ENCODE measurements at regions not wholly inside any gene's neighbourhood (a gene's known extent, or its start where the extent isn't known, plus 50 kb on each side); places are given as distances from the start of the nearest gene placed in this dataset.
"Not testable (repeated sequence)": the region's sequence is repeated elsewhere in the genome, so short reads cannot be mapped to it uniquely, and the experiment has no call there.

DNA sequence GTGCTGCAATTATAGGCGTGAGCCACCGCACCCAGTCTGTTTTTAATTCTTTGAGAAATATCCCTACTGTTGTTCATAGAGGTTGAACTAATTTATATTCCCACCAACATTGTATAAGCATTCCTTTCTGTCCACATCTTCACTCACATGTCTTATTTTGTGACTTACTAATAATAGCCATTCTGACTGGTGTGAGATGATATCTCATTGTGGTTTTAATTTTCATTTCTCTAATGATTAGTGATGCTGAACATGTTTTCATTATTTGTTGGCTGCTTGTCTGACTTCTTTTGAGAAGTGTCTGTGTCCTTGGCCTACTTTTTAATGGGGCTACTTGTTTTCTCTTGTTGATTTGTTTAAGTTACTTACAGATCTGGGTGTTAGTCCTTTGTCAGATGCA lies 310.9 kb upstream of the MAOA start:
- H3K9ac ChIP-seq (ENCODE audit: low read depth, low read length) = no peak overlapping the region
- no peaks in the 10 kb centered on the region for H3K9me3 ChIP-seq (ENCODE audit: control insufficient read depth, insufficient read depth, low read length)
- H3K36me3 ChIP-seq (ENCODE audit: insufficient read depth, low read length) = no peaks in the 10 kb centered on the region
- H3K4me1 ChIP-seq (ENCODE audit: insufficient read depth, low read length) = peaks cover 10% of the 10 kb centered on the region; the same call in 1 of the 2 replicates

DNA sequence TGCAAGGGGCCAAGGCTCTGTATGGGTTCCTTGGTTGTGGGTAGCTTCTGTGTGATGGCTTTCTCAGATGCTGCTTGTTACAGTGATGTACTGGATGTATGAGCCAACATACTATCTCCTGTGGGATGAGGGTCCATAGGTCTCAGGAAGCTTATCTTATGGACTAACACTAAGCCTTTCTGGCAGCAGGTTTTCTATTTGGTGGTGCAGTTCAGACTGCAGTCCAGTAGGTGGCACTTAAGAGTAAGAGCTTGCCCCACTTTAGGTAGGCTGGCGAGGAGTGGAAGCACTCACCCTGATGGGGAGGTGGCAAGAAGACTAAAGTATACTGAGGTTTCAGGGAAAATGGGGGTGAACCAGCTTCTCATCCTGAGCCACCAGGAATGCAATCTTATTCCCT lies 306.7 kb upstream of the MAOA start:
- Histone ChIP-seq H3K4me1 (ENCODE audit: insufficient read depth, low read length) (peaks cover 3% of the 10 kb centered on the region; the same call in 1 of the 2 replicates), H3K36me3 (ENCODE audit: insufficient read depth, low read length) (no peaks in the 10 kb centered on the region), H3K9me3 (ENCODE audit: control insufficient read depth, insufficient read depth, low read length) (peaks cover 8% of the 10 kb centered on the region), H3K9ac (ENCODE audit: low read depth, low read length) (no peak overlapping the region)

DNA sequence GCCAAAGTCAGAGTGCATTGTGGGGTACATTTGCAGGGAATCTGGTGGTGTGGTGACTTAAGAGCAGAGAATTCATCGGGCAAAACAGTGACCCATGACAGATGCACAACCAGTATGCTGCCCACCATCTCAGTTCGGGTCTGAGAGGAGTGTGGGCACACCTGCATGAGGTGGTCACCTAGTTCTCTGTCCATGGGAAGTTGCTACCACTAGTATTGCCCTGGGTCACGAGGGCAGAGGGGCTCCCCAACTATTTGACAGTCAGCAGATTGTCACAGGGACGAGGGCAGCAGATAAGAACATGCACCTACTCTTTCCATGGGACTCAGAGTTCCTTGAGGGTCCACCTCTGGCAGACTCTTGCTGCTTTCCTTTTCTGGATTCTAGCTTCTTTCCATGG lies 305.2 kb upstream of the MAOA start:
- peaks cover 18% of the 10 kb centered on the region for H3K9me3 ChIP-seq (ENCODE audit: control insufficient read depth, insufficient read depth, low read length)
- peaks cover 3% of the 10 kb centered on the region; the same call in 1 of the 2 replicates for H3K4me1 ChIP-seq (ENCODE audit: insufficient read depth, low read length)
- no peaks in the 10 kb centered on the region for H3K36me3 ChIP-seq (ENCODE audit: insufficient read depth, low read length)
- no peak overlapping the region for H3K9ac ChIP-seq (ENCODE audit: low read depth, low read length)

DNA sequence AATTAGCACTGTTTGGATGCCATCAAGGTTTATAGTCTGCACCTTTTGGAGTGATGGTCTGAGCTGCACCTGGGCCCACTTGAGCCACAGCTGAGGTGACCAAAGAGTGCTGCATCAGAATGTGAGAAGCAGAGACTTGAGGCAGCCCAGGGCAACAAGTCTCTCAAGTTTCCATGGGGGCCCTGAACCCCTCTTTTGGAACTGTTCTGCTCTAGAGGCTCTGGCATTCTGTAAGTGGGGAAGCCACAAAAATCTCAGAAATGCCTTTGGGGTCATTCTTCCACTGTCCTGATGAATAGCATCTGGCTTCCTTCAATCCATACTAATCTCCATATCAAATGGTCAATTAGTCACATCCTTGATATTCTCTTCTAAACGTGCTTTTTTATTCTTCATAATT lies 298.4 kb upstream of the MAOA start:
- Histone ChIP-seq H3K36me3 (ENCODE audit: insufficient read depth, low read length) (no peaks in the 10 kb centered on the region), H3K9me3 (ENCODE audit: control insufficient read depth, insufficient read depth, low read length) (peaks cover 19% of the 10 kb centered on the region), H3K4me1 (ENCODE audit: insufficient read depth, low read length) (peaks cover 8% of the 10 kb centered on the region; the same call in 1 of the 2 replicates), H3K9ac (ENCODE audit: low read depth, low read length) (no peak overlapping the region)

DNA sequence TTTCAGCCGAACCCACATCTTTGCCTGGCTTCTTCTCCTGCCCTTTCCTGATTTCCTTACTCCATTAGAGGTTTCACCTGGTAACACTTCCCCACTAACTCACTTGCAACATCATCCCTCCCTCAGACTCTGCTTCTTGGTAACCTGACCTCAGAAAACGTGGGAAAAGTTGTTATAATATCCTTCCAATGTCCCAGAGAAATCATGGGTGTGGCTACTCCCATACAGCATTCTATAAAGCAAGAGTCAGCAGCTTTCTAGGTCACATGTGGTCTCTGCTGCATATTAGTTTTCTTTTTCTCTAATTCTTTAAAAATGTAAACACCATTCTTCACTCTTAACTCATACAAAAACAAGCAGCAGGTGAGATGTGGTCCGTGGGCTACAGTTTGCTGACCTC lies 283.1 kb upstream of the MAOA start:
- Histone ChIP-seq H3K9me3 (ENCODE audit: control insufficient read depth, insufficient read depth, low read length) (no peaks in the 10 kb centered on the region), H3K4me1 (ENCODE audit: insufficient read depth, low read length) (no peaks in the 10 kb centered on the region), H3K9ac (ENCODE audit: low read depth, low read length) (no peak overlapping the region), H3K36me3 (ENCODE audit: insufficient read depth, low read length) (no peaks in the 10 kb centered on the region)

DNA sequence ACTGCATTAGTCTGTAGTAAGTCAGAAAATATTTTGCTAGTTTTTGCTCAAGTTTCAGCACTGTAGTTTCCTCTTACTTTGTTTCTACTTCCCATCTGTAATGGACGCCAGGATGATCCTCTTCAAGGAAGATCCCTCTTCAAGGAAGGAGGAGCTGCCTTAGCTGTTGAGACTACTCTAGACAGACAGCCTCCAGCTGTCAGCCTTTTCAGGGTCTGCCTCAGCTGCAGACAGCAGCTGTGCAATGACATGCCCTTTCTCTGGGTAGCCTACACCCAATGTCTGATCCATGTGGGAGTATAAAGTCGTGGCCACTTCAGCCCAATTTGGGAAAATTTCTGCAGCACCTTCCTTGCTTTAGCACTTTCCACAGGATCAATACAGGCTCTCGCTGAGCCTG lies 281.0 kb upstream of the MAOA start:
- Histone ChIP-seq H3K9ac (ENCODE audit: low read depth, low read length) (no peak overlapping the region), H3K9me3 (ENCODE audit: control insufficient read depth, insufficient read depth, low read length) (no peaks in the 10 kb centered on the region), H3K36me3 (ENCODE audit: insufficient read depth, low read length) (no peaks in the 10 kb centered on the region), H3K4me1 (ENCODE audit: insufficient read depth, low read length) (no peaks in the 10 kb centered on the region)

DNA sequence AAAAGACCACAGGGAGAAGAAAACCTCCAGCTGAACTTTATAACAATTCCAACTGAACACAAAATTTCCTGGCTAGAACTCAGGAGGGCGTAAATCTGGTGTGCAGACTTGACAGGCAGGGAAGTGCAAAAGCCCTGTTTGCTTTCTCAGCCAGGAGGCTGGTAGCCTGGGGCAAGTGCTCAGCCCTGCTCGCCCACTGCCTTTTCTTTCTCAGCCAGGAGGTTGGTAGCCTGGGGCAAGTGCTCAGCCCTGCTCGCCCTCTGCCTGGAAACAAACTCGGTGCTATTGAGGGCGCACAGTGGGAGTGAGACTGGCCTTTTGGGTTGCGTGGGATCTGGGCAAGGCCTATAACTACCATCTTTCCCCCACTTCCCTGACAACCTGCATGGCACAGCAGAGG lies 275.4 kb upstream of the MAOA start:
- no peaks in the 10 kb centered on the region for H3K9me3 ChIP-seq (ENCODE audit: control insufficient read depth, insufficient read depth, low read length)
- H3K4me1 ChIP-seq (ENCODE audit: insufficient read depth, low read length) = no peaks in the 10 kb centered on the region
- no peaks in the 10 kb centered on the region for H3K36me3 ChIP-seq (ENCODE audit: insufficient read depth, low read length)
- H3K9ac ChIP-seq (ENCODE audit: low read depth, low read length) = no peak overlapping the region

DNA sequence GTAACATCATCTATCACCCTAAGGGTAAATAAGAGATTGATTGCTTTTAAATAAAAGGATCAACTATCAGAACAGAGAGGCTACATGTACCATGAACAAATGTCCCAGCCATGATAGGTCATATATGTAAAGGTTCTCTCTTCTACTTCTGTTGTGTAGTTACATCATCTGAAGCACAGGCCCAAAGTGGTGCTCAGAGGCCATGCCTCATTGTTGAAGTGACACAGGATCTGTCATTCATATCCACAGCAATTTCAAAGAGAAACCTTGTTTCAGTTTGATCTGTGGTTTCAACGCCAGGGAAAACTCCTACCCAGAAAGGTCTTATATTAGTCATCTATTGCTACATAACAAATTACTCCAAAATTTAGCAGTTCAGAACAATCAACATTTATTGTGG lies 269.2 kb upstream of the MAOA start:
- Histone ChIP-seq H3K4me1 (ENCODE audit: insufficient read depth, low read length) (no peaks in the 10 kb centered on the region; the same call in 1 of the 2 replicates), H3K36me3 (ENCODE audit: insufficient read depth, low read length) (no peaks in the 10 kb centered on the region), H3K9ac (ENCODE audit: low read depth, low read length) (no peak overlapping the region), H3K9me3 (ENCODE audit: control insufficient read depth, insufficient read depth, low read length) (no peaks in the 10 kb centered on the region)

DNA sequence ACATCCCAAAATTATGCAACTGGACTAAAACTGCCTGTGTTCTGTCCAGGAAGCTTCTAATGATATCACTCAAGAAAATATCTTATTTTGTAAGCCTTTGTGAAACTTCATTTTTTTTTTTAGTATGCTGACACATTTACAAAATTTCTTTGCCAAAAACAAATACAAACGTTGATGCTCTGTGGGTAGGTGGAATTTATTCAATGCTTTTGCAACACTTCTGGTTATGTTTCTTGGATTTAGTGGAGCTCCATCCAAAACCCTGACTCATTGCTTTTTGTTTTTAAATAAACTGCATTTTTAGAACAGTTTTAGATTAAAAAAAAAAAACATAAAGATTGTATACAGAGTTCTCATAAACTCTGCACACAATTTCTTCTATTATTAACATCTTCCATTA lies 250.9 kb upstream of the MAOA start:
- no peaks in the 10 kb centered on the region for H3K36me3 ChIP-seq (ENCODE audit: insufficient read depth, low read length)
- no peak overlapping the region for H3K9ac ChIP-seq (ENCODE audit: low read depth, low read length)
- no peaks in the 10 kb centered on the region for H3K9me3 ChIP-seq (ENCODE audit: control insufficient read depth, insufficient read depth, low read length)
- no peaks in the 10 kb centered on the region for H3K4me1 ChIP-seq (ENCODE audit: insufficient read depth, low read length)

DNA sequence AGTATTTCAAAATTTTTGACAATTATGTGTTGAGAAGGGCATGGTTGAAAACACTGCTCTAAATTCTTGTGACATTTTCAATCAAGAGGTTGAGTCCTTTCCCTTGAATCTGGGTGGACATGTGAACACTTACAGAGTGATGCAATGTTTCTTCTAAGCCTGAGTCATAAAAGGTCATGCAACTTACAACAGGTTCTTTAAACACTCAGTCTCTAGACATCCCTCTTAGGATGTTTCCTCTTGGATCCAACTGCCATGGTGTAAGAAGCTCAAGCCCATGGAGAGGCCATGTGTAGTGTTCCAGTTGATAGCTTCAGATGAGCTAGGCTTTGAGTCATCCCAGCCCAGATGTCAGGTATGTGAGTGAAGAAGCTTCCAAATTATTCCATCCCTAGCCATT lies 232.2 kb upstream of the MAOA start:
- Histone ChIP-seq H3K9ac (ENCODE audit: low read depth, low read length) (no peak overlapping the region), H3K9me3 (ENCODE audit: control insufficient read depth, insufficient read depth, low read length) (no peaks in the 10 kb centered on the region), H3K36me3 (ENCODE audit: insufficient read depth, low read length) (no peaks in the 10 kb centered on the region), H3K4me1 (ENCODE audit: insufficient read depth, low read length) (no peaks in the 10 kb centered on the region)

DNA sequence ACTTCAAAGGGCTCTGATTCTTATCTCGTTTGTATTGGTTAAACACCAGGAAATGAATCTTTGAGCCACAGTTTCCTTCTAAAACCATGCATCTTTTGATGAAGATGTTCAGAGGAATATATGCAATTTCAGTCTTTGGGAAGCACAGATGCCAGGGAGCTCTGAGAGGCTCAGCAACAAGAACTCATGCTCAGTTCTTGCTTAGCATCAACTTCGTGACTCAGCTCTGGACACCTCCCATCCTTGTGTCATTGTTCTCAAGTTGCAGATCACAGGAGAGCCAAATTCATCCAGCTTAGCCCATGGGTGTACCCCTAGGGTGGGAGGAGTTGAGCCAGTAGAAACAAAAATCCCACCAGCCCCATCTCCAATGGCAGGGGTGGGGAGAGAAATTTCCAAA lies 219.6 kb upstream of the MAOA start:
- Histone ChIP-seq H3K9ac (ENCODE audit: low read depth, low read length) (no peak overlapping the region), H3K36me3 (ENCODE audit: insufficient read depth, low read length) (no peaks in the 10 kb centered on the region), H3K4me1 (ENCODE audit: insufficient read depth, low read length) (no peaks in the 10 kb centered on the region), H3K9me3 (ENCODE audit: control insufficient read depth, insufficient read depth, low read length) (peaks cover 6% of the 10 kb centered on the region; the same call in 1 of the 2 replicates)

DNA sequence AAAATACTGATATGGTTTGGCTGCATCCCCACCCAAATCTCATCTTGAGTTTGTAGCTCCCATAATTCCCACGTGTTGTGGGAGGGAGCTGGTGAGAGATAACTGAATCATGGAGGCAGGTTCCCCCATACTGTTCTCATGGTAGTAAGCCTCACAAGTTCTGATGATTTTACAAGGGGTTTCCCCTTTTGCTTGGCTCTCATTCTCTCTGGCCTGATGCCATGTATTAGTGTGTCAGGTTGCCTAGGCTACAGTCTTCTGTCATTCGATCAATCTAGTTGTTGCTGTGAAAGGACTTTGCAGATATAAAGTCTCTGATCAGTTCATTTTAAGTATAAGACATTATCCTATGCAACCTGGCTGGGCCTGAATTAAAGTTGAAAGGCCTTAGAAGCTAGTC lies 209.3 kb upstream of the MAOA start:
- H3K36me3 ChIP-seq (ENCODE audit: insufficient read depth, low read length) = no peaks in the 10 kb centered on the region
- H3K4me1 ChIP-seq (ENCODE audit: insufficient read depth, low read length) = 0 out of 2 replicates have a peak, but pooled peaks cover 4% of the 10 kb centered on the region
- H3K9ac ChIP-seq (ENCODE audit: low read depth, low read length) = no peak overlapping the region
- H3K9me3 ChIP-seq (ENCODE audit: control insufficient read depth, insufficient read depth, low read length) = peaks cover 18% of the 10 kb centered on the region

DNA sequence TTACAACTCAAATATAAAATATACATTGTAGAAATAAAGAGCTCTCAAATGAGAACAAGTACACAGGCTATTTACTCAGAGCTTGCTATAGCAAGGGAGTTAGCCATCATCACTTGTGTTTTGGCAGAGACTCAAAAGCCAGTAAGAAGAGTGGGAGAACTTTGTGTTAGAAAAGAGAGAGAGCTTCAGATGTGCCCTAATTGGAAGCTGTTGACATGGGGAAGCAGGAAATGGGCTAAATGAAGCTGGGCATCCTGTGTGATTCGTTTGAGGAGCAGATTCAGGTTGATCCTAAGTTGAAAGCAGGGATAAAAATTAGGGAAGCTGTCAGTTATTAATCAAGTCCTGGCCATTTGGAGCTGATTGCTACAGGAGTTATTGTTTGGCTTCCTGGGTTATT lies 207.4 kb upstream of the MAOA start:
- no peak overlapping the region for H3K9ac ChIP-seq (ENCODE audit: low read depth, low read length)
- H3K36me3 ChIP-seq (ENCODE audit: insufficient read depth, low read length) = no peaks in the 10 kb centered on the region
- 0 out of 2 replicates have a peak, but pooled peaks cover 4% of the 10 kb centered on the region for H3K4me1 ChIP-seq (ENCODE audit: insufficient read depth, low read length)
- peaks cover 30% of the 10 kb centered on the region for H3K9me3 ChIP-seq (ENCODE audit: control insufficient read depth, insufficient read depth, low read length)

DNA sequence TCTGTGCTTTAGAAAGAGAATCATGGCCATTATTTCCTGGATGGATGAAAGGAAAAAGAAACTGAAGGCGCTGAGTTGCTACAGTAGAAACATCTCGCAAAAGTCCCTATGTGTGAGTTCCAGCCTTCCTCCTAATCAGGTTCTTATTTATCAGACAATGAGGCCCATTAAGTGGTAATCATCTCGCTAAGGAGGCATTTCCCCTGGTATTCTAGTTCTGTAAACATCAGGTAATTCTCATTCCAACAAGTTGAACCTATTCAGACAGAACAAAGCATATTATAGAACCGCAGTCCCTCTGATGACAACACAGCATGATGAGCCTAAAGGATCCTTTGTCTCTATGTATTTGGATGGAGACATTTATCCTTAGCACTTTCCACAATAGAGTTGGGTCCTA lies 205.7 kb upstream of the MAOA start:
- Histone ChIP-seq H3K9ac (ENCODE audit: low read depth, low read length) (no peak overlapping the region), H3K4me1 (ENCODE audit: insufficient read depth, low read length) (0 out of 2 replicates have a peak, but pooled peaks cover 4% of the 10 kb centered on the region), H3K9me3 (ENCODE audit: control insufficient read depth, insufficient read depth, low read length) (peaks cover 39% of the 10 kb centered on the region), H3K36me3 (ENCODE audit: insufficient read depth, low read length) (no peaks in the 10 kb centered on the region)

DNA sequence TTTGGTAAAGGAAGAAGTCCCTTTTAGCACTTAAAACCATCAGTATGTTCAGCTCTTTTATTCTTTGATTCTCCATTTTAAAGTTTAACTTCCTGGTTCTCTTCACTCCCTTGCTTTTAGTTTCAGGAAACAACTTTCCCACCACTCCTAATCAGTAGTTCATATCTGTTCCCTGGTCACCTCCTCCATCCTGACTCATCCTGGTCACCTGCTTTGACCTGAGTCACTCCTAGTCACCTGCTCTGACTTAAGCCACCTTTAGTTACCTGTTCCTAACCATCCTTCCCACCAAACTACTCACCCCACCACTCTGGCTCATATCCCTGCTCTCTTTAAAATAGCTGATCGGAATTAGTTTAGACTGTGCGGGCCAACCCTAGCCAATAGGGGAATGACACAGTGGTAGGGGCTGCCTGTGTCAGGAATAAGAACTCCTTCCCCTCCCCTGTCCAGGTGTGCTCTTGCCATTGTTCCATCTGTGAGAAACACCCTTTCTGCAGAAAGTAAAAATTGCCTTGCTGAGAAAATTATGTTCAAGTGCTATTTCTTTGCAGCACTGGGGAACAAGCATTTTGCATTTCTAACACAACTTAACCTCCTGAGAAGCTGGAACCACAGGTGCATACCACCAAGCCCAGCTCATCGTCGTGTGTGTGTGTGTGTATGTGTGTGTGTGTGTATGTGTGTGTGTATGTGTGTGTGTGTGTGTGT lies 204.0 kb upstream of the MAOA start:
- not testable (repeated sequence) for H3K36me3 ChIP-seq (ENCODE audit: insufficient read depth, low read length); H3K9ac ChIP-seq (ENCODE audit: low read depth, low read length); H3K4me1 ChIP-seq (ENCODE audit: insufficient read depth, low read length)
- peaks cover 39% of the 10 kb centered on the region for H3K9me3 ChIP-seq (ENCODE audit: control insufficient read depth, insufficient read depth, low read length)
